ENCODE measurements at regions not wholly inside any gene's neighbourhood (a gene's known extent, or its start where the extent isn't known, plus 50 kb on each side); places are given as distances from the start of the nearest gene placed in this dataset.
"Not testable (repeated sequence)": the region's sequence is repeated elsewhere in the genome, so short reads cannot be mapped to it uniquely, and the experiment has no call there.

GRCh38 chr3:174336784-174337183 is 522.4 kb upstream of the NAALADL2 start:
- DNase-seq (ENCODE audit: low read depth): no peak

GRCh38 chr3:174337227-174337626 is 521.9 kb upstream of the NAALADL2 start:
- DNase-seq (ENCODE audit: low read depth): peak; percentile 71

- no peak for DNase-seq (ENCODE audit: low read depth)
Observed at GRCh38 chr3:174340624-174341587, 518.2 kb upstream of the NAALADL2 start.

- DNase-seq (ENCODE audit: low read depth): no peak
Observed at GRCh38 chr3:174342171-174342570, 517.0 kb upstream of the NAALADL2 start.

GRCh38 chr3:174342941-174343501 is 516.1 kb upstream of the NAALADL2 start:
- peak; percentile 74 for DNase-seq (ENCODE audit: low read depth)

- DNase-seq (ENCODE audit: low read depth): no peak
Observed at GRCh38 chr3:174346141-174346540, 513.0 kb upstream of the NAALADL2 start.

- DNase-seq (ENCODE audit: low read depth): no peak
Observed at GRCh38 chr3:174346571-174346970, 512.6 kb upstream of the NAALADL2 start.

- DNase-seq (ENCODE audit: low read depth): no peak
Observed at GRCh38 chr3:174347474-174348138, 511.5 kb upstream of the NAALADL2 start.

- no peak for DNase-seq (ENCODE audit: low read depth)
Observed at GRCh38 chr3:174352227-174352626, 506.9 kb upstream of the NAALADL2 start.

- peak; percentile 12 for DNase-seq (ENCODE audit: low read depth)
Observed at GRCh38 chr3:174355505-174355904, 503.6 kb upstream of the NAALADL2 start.

GRCh38 chr3:174356596-174356995 is 502.5 kb upstream of the NAALADL2 start:
- peak; percentile 34 for DNase-seq (ENCODE audit: low read depth)

- DNase-seq (ENCODE audit: low read depth): no peak
Observed at GRCh38 chr3:174358252-174358651, 500.9 kb upstream of the NAALADL2 start.

- DNase-seq (ENCODE audit: low read depth): no peak
Observed at GRCh38 chr3:174362556-174362955, 496.6 kb upstream of the NAALADL2 start.

GRCh38 chr3:174363256-174363655 is 495.9 kb upstream of the NAALADL2 start:
- DNase-seq (ENCODE audit: low read depth): peak; percentile 29

GRCh38 chr3:174365796-174366195 is 493.3 kb upstream of the NAALADL2 start:
- no peak for DNase-seq (ENCODE audit: low read depth)

- DNase-seq (ENCODE audit: low read depth): not testable (repeated sequence)
Observed at GRCh38 chr3:174366904-174367303, 492.2 kb upstream of the NAALADL2 start.

- no peak for DNase-seq (ENCODE audit: low read depth)
Observed at GRCh38 chr3:174376346-174376745, 482.8 kb upstream of the NAALADL2 start.

- no peak for DNase-seq (ENCODE audit: low read depth)
Observed at GRCh38 chr3:174377096-174377495, 482.0 kb upstream of the NAALADL2 start.

GRCh38 chr3:174377684-174378083 is 481.4 kb upstream of the NAALADL2 start:
- no peak for DNase-seq (ENCODE audit: low read depth)

- DNase-seq (ENCODE audit: low read depth): no peak
Observed at GRCh38 chr3:174382878-174383277, 476.3 kb upstream of the NAALADL2 start.

GRCh38 chr3:174387736-174388135 is 471.4 kb upstream of the NAALADL2 start:
- peak; percentile 14 for DNase-seq (ENCODE audit: low read depth)

GRCh38 chr3:174397848-174398247 is 461.3 kb upstream of the NAALADL2 start:
- DNase-seq (ENCODE audit: low read depth): peak; percentile 41

- no peak for DNase-seq (ENCODE audit: low read depth)
Observed at GRCh38 chr3:174398761-174399160, 460.4 kb upstream of the NAALADL2 start.

Data from fibroblast of gingiva (primary cell).